ENCODE measurements at regions not wholly inside any gene's neighbourhood (a gene's known extent, or its start where the extent isn't known, plus 50 kb on each side); places are given as distances from the start of the nearest gene placed in this dataset.

DNA sequence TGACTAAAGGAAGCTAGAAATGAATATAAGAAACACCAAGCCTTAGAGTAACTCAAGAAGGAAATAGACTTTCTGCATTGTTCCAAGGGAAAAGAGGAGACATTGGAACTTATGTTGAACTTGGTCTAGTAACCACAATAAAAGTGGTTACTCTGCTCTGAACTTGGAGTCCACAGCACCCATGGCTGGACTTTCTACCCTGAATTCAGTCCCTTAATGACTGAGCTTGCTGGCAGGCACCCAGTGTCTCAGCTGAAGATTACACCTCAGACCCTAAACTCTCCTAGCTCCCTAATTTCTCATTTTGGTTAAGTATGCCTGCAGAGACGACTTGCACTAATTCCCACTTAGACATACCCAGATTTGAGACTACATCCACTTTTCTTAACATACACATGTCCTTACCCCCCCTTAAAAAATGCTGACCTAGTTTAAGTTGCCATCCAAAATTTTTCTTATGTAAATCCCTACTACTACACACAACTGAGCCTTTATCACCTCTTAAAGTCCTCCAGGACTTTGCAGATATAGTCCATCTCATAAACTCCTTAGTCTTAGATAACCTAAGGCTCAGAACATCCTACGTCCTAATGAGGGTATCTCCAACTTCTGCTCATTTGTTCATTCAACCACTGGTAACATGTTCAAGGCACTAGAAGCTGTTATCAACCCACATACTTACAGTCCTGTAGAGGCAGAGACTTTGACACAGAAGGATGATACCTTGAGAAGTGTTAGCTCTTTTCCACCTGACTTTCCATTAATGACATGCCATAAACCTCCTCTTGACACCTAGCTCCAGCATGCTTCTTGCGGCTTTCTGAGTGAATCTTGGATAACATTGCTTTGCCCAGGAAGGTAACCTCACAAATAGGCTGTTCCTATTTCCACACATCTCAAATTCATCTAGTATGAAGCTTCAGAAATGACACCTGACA lies 129.8 kb downstream of the ALDH8A1 start:
- TF ChIP-seq, protein P1, sequence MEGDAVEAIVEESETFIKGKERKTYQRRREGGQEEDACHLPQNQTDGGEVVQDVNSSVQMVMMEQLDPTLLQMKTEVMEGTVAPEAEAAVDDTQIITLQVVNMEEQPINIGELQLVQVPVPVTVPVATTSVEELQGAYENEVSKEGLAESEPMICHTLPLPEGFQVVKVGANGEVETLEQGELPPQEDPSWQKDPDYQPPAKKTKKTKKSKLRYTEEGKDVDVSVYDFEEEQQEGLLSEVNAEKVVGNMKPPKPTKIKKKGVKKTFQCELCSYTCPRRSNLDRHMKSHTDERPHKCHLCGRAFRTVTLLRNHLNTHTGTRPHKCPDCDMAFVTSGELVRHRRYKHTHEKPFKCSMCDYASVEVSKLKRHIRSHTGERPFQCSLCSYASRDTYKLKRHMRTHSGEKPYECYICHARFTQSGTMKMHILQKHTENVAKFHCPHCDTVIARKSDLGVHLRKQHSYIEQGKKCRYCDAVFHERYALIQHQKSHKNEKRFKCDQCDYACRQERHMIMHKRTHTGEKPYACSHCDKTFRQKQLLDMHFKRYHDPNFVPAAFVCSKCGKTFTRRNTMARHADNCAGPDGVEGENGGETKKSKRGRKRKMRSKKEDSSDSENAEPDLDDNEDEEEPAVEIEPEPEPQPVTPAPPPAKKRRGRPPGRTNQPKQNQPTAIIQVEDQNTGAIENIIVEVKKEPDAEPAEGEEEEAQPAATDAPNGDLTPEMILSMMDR (IDR thresholded peaks at IDR 0.05; ENCODE audit: low read length) = no peak
- TF ChIP-seq EZH2phosphoT487 (IDR thresholded peaks at IDR 0.05; ENCODE audit: low read length) (no peak), EZH2 (optimal IDR thresholded peaks at IDR 0.05; ENCODE audit: low read depth, low read length) (no peak)
